GM12874 (cell line): ENCODE measurements at regions not wholly inside any gene's neighbourhood (a gene's known extent, or its start where the extent isn't known, plus 50 kb on each side); places are given as distances from the start of the nearest gene placed in this dataset.

ENCODE experiments used
- TF ChIP-seq, protein P1 (sequence below): IDR thresholded peaks from 2 replicates; pipeline ENCODE4 v1.5.1; 2011; ENCODE audit warnings: low read depth, mild to moderate bottlenecking, control low read depth, low read length, moderate library complexity; ENCODE audit not compliant: insufficient read depth

DNA sequence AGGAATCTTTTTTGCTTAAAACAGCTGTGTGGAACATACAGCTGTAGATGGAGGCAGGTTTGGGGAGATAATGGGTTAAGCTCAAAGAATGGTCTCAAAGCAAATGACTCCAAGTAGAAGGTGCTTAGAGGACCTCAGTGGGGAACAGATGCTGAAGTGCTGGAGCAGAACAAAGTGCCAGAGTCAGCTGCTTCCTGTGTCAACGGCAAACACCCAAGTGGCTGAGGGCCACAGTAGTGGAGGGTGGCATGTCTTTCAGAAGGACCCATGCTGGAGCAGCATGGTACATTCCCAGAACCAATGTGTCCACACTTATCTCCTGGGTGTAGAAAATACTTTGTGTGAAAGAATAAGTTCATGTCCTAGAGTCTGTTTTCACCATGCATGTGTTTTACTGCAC, 197.5 kb downstream of the CCNG2 start:
- TF ChIP-seq, protein P1, sequence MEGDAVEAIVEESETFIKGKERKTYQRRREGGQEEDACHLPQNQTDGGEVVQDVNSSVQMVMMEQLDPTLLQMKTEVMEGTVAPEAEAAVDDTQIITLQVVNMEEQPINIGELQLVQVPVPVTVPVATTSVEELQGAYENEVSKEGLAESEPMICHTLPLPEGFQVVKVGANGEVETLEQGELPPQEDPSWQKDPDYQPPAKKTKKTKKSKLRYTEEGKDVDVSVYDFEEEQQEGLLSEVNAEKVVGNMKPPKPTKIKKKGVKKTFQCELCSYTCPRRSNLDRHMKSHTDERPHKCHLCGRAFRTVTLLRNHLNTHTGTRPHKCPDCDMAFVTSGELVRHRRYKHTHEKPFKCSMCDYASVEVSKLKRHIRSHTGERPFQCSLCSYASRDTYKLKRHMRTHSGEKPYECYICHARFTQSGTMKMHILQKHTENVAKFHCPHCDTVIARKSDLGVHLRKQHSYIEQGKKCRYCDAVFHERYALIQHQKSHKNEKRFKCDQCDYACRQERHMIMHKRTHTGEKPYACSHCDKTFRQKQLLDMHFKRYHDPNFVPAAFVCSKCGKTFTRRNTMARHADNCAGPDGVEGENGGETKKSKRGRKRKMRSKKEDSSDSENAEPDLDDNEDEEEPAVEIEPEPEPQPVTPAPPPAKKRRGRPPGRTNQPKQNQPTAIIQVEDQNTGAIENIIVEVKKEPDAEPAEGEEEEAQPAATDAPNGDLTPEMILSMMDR: no peak

DNA sequence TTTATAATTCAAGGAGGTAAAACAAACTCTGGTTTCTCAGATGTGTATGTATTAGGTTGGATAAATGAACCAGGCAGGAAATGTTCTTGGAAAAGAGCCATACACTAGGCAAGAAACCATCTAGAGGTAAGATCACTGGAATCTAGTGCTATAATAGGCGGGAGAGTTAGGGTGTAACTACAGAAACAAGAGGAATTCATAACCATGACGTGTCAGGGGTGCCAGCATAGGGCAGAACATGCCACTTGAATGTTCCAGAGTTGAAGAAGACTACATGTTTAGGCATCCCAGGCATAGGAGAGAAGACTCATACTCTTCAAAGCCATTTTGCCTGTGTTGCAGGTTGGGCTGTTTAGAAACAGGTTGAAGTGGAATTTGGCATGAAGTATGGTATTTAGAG, 198.7 kb downstream of the CCNG2 start:
- TF ChIP-seq, protein P1: no peak

DNA sequence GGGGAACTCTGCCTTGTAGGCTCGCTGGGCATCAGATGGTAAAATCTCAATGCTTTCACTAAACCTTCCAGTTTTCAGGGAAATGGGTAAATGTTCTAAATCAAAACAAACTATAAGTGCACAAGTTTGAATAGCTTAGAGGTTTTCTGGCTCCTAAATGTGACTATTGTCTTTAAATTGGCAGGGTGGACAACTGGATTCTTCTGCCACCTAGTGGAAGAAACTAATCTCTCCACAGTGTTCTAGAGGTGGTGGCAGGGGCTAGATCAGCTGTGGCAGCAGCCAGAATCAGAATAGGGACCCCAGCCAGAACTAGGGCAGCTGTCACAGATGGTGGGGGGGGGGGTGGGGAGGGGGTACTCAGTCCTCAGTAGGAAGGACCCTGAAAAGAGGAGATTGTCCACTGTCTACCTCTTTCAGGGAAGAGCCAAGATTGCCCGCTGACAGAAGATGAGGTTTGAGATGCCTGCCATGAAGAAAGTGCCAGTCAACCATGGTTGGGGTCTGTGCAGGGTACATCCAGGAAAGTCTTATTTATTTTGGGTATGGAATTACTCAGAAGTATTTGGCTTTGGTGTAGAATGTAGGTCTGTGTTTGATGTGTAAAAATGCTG, 201.4 kb downstream of the CCNG2 start:
- TF ChIP-seq, protein P1: peak; percentile 57; the same call in 1 of the 2 replicates

DNA sequence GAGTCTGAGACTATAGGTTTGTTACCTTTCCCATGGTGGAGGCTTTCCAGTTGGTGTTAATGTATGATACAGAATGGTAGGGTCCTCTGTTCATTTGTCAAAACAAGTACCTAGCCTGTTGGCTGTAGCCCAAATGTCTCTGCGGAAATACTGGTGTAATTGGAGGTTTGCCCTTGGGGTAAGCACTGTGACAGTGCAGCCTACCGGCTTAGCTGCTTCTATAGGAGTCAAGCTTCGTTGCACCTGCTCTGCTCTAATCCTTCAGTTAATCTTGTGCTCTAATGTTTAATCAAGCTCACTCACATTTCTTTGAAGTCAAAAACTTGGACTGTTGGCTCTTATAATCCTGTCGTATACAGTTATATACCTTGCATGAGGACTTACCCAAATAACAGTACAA, 203.4 kb downstream of the CCNG2 start:
- TF ChIP-seq, protein P1: no peak

DNA sequence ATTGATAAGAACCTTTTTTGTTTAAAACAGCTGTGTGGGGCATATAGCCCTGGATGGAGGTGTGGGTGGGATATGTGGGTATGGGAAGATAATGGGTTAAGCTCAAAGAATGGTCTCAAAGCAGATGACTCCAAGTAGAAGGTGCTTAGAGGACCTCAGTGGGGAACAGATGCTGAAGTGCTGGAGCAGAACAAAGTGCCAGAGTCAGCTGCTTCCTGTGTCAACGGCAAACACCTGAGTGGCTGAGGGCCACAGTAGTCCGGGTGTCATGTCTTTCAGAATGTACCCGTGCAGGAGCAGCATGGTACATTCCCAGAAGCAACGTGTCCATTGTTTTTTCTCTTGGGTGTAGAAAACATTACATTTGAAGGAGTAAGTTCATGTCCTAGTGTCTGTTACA, 210.6 kb downstream of the CCNG2 start:
- TF ChIP-seq, protein P1: no peak

DNA sequence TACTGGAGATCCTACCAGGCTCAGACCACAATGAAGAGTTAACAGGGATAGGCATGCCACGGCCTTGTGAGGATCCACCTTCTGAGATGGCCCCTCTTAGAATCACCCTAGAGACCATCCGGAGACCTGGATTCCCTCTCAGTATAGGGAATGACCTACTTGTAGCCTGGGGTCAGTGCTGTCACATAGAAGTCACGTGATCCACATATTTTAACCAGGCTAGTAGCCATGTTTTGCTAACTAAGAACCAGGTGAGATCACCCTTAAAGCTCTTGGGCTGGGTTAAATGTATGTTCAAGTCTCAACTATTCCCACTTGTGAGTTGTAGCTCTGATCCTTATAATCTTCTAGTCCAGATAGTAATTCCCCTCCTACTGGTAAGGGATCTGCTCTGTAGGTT, 215.4 kb downstream of the CCNG2 start:
- TF ChIP-seq, protein P1: no peak

DNA sequence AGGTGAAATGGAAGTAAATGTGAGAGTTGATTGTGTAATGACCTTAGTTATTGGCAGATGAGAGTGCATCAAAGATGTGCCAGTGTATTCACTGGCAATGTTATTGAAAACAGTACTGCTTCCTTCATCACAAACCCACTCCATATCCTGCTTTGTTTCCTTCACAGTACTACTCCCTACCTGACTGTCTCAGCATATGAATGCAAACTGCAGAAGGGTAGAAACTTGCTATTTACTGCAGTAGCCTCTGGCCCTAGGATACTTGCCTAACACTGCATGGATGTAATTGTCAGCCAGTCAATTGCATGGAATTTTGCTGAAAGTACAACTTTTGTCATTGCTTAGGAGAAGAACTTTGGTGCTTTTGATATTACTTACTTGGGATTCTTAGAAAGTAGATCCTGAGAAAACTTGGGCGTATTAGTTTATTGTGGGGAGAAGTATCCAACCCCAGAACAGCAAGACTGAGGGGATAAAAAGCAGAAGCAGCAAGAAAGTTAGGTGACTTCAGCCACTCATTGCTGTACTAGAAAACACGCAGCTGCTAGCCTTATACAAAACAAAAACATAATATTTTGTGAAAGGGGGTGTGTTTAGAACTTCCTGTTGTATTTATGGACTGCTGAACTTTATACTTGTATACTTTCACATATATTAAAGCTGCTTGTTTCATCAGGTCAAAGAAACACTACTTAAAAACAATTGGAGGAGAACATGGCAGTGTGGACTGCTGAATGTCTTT, 219.0 kb downstream of the CCNG2 start:
- TF ChIP-seq, protein P1: no peak
